CD1c-positive myeloid dendritic cell (primary cell): ENCODE measurements at regions not wholly inside any gene's neighbourhood (a gene's known extent, or its start where the extent isn't known, plus 50 kb on each side); places are given as distances from the start of the nearest gene placed in this dataset.

ENCODE experiments used
- DNase-seq: peaks from one replicate; pipeline ENCODE4 v3.0.0-alpha.2; 2016; ENCODE audit errors: extremely low spot score

GRCh38 chr11:69918231-69918937 lies 99.2 kb upstream of the FGF3 start:
- DNase-seq, result no peak

GRCh38 chr11:69918938-69919650 lies 99.9 kb upstream of the FGF3 start:
- DNase-seq, result peak; percentile 55

GRCh38 chr11:69919659-69920344 lies 100.6 kb upstream of the FGF3 start:
- DNase-seq, result no peak

- no peak for DNase-seq
These were observed 101.3 kb upstream of the FGF3 start for GRCh38 chr11:69920345-69921127.

GRCh38 chr11:69921128-69922014 lies 102.2 kb upstream of the FGF3 start:
- no peak for DNase-seq

- no peak for DNase-seq
These were observed 102.9 kb upstream of the FGF3 start for GRCh38 chr11:69922015-69922595.

DNA sequence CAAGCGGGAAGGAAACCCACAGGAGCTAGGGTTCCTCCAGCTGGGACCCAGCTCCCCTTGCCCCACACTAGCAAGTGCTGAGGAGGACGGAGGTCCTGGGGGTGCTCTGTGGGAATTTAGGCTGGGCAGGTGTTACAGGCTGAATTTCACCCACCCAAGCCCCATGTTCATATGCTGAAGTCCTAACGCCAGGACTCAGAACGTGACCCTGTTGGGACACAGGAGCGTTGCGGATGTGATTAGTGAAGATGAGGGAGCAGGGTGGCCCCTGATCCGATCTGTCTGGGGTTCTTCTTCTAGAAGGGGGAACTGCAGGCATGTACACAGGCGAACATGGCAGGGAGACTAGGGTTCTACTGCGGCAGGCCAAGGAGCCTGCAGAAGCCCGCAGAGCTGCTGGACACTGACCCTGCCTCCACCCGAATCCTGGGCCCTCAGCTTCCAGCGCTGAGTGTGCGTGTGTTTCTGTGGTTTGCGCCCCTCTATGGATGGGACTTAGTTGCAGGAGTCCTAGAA lies 103.4 kb upstream of the FGF3 start:
- no peak for DNase-seq

DNA sequence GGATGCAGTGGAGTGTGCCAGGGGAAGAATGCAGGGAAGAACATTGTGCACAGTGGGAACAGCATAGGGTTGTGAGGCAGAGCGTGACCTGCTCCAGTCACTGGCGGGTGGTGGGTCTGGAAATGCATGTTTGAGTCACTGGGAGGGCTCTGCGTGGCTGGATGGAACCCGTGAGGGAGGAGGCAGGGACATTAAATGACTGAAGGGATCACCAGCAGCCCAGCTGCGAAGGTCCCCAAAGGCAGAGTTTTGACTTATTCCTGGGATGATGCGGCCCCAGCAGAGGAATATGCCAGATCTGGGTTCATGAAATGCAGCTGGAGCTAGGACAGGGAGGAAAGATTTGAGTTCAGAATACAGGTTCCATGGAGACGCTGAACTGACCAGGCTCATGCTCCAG lies 104.0 kb upstream of the FGF3 start:
- DNase-seq, result no peak

DNA sequence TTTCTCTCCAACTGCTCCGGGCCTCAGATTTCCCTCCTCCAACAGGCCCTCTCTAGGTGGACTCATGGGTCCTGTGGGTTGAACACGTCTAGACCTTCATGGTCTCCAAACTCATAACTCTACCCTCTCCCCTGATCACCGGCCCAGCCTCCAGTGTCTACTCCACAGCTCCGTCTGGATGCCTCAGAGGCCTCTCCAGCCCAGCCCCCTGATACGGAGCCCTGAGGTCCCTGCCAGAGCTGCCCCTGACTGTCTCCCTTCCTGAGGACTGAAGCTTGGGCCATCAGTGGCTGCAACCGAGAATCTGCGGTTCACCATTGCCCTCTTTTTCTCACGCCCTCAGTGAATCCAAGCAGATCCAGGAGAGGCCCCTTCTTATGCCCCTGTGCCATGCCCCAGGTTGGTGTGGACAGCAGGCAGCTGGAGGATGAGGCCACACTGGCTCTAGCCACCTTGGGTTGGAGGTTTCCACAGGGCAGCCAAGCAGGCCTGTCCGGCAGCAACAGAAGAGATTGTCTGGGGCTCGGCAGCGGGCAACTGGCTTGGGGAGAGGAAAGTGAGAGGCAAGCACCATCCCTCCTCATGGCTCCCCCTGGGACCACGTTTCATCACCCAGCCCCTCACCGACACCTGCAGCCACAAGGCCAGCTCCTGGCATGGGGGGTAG lies 104.6 kb upstream of the FGF3 start:
- no peak for DNase-seq

GRCh38 chr11:69924308-69925161 lies 105.3 kb upstream of the FGF3 start:
- no peak for DNase-seq

GRCh38 chr11:69925366-69926196 lies 106.4 kb upstream of the FGF3 start:
- no peak for DNase-seq

DNA sequence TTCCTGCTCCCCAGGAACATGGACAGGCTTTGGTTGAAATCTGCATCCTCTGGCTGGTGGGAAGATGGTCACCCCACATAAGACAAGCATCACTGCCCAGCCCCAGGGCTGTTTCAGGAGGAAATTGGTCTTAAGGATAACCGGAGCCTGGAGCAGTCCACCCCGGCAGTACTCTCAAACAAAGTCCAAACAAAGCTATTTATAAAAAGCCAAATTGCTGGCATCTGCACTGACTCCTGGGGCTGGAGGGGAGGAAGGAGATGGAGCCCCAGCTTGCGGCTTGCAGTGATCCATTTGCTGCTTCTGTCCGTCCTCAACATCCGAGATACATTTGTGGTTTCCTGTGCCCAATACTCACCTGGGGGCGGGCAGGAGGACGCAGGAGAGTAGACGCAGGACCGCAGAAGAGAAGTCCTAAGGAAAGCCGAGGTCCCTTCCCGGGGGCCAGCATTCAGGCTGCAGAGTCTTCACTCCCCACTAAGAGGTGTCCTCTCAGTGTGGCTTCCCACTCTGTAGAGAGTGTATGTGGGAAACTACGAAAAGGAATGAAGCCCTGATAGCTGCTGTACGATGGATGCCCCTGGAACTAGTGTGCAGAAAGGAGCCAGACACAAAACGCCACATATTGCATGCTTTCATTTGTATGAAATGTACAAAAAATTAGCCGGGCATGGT lies 107.3 kb upstream of the FGF3 start:
- DNase-seq, result no peak

DNA sequence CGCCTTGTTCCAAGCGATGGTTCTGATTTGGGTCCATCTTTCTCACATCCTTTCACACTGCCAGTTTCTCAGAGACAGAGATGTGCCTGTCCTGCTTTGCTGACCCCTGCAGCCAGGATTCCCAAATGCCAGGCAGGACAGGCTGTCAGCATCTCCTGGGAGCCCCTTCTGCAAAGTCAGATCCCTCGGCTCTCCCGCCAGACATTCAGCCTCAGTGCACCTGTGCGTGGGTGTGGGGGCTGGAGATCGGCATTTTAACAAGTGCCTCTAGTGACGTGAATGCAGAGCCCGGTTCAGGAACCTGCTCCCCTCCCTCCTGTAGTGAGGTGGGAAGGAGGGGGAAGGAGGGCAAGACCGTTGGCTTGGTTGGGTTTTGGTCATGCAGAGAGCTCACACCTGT lies 108.9 kb upstream of the FGF3 start:
- DNase-seq, result no peak

DNA sequence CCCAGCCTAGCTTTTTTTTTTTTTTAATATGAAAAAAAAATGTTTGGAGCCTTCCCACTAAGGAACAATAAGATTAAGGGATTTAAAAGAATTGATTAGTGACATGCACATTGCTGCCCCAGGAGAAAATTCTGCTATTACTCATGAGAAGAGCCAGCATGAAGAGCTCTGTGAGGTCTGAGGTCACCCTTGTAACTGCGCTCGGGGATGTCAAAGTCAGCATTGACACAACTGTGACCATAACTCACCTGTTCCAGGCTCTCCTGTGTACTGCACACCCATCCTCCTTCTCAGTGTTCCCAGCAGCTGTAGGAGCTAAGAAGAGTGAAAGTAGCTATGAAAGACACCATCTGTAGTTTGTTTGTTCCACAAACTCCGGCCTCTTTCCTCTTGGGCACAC lies 109.8 kb upstream of the FGF3 start:
- DNase-seq, result no peak

DNA sequence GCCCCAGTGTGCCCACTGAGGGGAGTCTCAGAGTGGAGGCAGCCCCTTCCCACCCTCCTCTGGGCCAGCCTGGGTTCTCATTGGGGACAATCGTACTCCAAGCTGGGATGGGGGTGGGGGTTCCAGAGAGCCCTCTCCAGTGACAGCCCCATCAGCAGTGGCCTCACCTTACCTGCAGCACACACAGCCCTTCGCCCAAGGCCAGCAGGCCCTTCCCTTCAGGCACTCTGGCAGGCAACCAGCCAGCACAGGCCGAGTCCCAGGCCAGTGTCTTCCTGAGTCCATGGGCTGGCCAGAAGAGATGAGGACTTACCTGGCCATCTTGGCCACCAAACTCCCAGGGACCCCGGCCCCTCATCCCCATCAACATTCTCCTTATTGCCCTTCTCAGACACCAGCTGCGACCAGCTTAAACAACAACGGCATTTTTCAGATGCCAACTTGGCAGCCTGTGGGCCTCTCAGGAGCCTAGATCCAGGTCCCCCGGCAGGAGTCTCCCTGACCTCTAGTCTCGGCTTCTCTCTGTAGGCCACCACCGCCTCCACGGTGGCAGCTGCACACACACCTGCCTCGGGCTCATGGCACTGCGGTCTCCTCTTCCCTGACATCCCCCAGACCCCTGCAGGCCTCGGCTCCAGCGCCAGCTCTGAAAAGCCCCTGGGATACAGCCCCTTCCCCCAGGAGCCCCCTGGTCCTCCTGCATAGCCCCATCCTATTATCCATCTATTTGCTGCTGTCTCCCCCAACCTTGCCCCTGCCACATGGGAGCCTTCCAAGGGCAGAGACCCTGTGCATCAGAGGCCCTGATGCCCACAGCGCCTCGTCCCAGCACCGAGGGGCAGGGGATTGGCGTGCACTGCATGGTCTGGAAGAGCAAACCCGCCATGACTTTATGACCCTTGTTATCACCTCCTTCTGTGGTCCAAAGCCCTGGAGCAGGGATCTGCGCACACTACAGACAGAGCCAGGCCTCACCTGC lies 111.2 kb upstream of the FGF3 start:
- no peak for DNase-seq
